ENCODE measurements at regions not wholly inside any gene's neighbourhood (a gene's known extent, or its start where the extent isn't known, plus 50 kb on each side); places are given as distances from the start of the nearest gene placed in this dataset.
A peak's percentile ranks its signal among the peaks of the same experiment; 100 is the strongest.
"Not testable (repeated sequence)": the region's sequence is repeated elsewhere in the genome, so short reads cannot be mapped to it uniquely, and the experiment has no call there.

- DNase-seq, result peak in 1 of 2 experiments; percentile 11
Observed at GRCh38 chr6:28585335-28585734, 59.7 kb downstream of the GPX5 start.

DNA sequence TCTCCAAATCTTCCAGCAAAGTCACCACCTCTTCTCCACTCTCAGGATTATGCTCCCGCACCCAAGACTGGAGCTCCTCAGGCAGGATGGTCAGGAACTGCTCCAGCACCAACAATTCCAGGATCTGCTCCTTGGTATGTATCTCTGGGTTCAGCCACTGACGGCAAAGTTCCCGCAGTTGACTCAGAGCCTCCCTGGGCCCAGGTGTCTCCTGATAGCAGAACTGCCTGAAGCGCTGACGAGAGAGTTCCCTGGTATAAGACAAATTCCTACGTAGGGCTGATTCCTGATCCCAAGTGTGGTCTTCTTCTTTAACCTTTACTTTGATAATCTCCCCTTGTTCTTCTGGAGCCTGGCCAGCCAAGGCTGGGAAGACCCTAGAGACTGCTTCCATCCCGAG, 60.6 kb downstream of the GPX5 start:
- DNase-seq, result no peak

- DNase-seq, result peak; percentile 86 to 91
Observed at GRCh38 chr6:28586962-28587745, 61.5 kb downstream of the GPX5 start.

DNA sequence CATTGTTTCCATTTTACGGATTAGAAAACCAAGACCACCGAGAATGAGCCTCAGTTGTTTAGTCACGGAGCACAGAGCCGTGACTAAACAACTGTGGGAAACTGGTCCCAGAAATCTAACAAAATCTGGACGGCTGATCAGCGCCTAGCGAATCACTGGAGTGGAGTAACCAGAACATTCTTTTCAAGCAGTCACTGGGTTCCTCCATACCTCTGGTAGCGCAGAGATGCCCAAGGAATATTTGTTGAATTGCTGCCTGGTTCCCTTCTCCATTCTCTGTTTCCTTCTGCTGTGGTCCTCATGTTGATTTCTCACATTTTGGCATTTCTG, 62.0 kb downstream of the GPX5 start:
- no peak for DNase-seq

DNA sequence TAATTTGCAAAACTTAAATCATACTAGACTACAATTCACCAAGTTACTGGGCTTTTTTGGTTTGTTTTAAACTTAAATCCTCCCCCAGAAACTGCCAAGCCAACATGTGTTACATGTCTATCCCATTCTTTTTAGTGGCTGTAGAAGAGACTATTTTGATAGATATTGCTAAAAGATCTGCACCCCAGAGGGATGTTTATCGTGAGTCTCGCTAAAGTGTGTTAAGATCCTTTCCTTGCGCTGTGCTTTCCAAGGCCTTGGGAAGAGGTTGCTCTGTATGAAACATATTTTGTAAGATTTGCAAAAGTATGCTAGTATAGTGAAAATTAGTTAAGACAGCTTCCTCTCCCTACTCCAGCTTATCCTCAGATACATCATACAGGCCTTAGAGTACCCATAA, 63.0 kb downstream of the GPX5 start:
- DNase-seq, result no peak

DNA sequence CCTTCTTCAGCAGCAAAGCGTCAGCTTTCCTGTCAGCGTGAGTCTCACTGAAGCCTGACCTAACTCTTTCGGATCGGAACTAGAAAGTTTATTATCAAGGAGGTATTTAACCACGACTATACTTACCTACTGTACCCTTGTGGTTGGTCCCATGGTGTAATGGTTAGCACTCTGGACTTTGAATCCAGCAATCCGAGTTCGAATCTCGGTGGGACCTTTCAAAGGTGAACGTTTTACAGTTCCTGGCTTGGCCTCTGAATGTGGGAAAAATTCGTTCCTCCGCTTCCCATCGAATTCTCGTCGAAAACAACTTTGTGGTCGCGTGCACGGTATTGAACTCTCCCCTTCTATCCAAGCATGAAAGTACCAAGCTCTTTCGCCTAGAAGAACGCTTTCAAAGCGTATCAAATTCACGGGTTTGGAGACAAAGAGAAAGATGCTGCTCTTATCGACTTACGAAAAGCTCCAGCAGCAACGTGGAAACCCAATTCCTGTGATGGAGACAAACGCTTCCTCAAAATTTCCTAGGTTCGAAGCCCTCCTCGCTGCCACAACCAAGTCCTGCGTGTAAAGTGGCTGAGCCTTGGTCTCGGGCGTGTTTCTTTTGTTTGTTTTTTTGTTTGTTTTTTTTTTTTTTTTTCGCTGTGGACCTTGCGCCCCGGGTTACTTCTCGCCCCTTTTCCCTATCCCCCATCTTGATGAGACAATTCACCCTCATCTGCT, 63.7 kb downstream of the GPX5 start:
- peak; percentile 84 to 92 for DNase-seq

- DNase-seq, result no peak
Observed at GRCh38 chr6:28589957-28590349, 64.3 kb downstream of the GPX5 start.

DNA sequence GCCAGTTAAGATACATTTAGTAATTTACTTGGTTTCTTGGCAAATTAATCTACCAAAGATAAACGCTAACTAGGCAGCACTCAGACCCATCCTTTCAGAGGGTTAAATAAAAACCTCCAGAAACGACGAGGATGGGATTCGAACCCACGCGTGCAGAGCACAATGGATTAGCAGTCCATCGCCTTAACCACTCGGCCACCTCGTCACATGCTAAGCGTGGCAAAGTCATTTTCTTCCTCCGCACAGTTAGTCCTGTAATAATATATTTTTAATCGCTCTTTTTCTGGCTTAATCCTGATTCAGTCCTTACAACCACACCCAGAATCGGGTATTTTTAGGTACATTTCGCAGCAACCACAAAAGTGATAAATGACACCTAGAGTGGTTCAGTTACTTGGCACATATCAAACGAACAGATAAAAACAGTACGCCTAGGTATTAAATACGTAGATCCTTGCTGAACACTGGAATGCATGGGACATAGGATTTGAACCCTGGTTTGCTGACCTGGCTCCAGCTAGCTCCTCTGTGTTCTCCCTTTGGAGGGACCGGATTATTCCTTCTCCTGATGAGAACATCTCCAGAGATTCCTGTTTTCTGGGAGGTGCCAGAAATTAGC, 71.6 kb downstream of the GPX5 start:
- peak; percentile 72 to 75 for DNase-seq

DNA sequence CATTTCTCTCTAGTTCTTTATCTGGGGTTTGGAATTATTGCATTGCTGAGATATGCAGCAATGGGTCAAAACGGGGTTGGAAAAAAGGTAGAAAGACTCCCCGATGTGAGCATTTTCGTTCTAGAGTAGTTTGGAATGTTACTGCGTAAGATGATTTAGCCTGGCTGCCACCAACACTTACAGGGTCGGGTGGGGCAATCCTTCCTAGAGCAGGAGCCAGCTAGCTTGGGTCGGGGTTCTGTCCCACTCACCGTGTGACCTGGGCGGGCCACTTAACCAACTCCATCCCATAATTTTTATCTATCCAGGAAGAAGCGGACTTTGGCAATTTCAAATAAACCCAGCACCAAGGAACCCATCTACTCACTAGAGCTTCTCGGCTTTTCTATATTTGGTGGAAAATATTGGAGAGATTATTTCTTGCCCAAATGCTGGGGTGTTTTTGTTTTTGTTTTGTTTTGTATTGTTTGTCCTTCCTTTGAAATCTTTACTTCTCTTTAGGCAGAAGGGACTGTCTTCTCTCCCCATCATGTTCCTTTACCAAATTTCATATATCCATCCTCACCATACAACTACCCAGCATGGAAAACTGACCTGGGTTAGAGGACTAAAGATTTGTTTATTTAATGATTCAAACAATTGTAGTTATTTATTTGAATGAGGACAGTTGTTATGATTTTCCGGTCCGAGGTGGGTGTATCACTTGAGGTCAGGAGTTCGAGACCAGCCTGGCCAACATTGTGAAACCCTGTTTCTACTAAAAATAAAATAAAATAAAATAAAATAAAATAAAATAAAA, 72.4 kb downstream of the GPX5 start:
- DNase-seq, result peak; percentile 33 to 44

DNA sequence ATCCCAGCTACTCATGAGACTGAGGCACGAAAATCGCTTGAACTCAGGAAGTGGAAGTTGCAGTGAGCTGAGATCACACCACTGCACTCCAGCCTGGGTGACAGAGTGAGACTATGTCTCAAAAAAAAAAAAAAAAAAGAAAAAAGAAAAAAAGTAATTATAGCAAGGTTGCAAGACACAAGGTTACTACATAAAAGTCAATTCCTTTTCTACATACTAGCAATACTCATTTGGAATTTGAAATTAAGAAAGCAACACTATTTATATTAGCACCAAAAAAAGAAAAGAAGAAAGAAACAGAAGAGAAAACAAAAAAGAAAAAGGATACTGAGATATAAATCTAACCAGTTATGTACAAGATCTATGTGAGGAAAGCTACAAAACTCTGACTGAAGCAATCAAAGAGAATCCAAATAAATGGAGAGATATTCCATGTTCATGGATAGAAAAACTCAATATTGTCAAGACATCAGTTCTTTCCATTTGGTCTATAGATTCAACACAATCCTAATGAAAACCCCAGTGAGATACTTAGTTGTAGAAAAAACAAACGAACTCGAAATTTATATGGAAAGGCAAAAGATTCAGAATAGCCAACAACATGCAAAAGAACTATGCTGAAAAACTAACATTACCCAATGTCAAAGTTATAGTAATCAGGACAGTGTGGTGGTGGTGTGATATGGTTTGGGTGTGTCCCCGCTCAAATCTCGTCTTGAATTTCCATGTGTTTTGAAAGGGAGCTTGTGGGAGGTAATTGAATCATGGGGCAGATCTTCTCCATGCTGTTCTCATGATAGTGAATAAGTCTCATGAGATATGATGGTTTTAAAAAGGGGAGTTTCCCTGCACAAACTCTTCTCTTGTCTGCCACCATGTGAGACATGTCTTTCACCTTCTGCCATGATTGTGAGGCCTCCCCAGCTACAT, 73.3 kb downstream of the GPX5 start:
- DNase-seq, result no peak

DNA sequence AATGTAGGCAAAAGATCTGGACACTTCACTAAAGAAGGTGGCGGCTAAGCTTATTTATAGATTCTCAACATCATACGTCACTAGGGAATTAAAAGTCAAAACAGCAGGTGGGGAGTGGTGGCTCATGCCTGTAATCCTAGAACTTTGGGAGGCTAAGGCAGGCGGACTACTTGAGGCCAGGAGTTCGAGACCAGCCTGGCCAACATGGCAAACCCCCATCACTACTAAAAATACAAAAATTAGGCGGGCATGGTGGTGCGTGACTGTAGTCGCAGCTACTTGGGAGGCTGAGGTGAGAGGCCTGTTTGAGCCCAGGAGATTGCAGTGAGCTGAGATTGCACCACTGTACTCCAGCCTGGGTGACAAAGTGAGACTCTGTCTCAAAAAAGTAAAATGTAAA, 74.6 kb downstream of the GPX5 start:
- no peak for DNase-seq

DNA sequence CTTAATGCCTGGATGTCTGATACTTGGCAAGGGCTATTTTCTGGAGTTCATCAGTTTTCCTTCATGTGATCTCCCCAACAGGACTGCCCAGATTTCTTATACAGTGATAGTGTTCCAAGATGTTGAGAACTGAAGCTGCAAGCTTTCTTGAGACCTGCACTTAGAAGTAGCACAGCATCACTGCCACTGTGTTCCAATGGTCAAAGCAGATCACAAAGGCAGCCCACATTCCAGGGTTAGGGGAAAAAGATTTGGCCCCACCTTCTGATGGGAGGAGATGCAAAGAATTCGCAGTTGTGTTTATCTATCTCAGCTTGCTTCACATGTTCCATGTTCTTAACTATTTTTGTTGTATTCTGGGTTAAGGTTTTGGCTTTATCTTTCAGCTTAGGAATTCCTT, 78.2 kb downstream of the GPX5 start:
- no peak for DNase-seq

DNA sequence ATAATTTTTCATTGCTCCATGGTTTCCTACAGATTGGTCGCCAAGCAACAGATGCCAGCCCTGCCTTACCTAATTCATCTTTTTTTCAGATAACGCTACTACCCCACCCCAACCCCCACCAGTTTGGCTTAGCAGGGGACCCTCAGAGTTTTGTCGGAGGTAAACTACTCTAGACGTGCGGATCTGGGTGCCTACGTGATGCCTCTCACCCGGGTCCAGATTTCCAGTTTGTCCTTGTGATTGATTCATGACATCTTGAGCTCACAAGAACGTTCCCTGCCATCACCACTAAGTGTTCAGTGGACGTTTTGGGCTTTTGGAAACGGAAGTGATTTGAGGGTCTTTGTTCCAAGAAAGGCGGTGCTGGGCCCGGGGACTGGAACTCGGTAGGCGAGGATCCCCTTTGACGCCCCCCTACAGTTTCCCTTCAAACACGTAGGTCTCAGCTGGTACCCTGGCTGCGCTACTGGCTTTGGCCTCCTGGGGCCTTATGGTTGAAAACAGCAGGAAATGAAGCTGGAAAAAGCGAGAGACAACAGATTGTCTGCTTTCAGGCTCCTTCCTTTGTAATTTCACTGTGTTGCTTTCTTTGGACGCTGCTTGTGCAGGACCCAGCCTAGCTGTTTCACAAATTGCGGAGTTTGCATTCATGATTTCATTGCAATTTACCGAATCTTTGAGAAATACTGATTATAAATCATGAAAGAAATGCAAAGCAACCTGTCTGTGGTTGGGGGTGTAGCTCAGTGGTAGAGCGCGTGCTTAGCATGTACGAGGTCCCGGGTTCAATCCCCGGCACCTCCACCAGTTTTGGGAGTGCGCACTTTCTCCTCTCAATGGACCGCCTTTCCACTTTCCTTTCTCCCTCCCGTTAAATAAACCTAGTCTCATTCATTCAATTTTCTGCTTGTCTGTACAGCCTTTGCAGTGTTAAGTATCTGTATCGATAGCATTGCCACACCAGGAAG, 81.0 kb downstream of the GPX5 start:
- peak; percentile 78 to 88 for DNase-seq

GRCh38 chr6:28607990-28608389, 82.3 kb downstream of the GPX5 start:
- no peak for DNase-seq

DNA sequence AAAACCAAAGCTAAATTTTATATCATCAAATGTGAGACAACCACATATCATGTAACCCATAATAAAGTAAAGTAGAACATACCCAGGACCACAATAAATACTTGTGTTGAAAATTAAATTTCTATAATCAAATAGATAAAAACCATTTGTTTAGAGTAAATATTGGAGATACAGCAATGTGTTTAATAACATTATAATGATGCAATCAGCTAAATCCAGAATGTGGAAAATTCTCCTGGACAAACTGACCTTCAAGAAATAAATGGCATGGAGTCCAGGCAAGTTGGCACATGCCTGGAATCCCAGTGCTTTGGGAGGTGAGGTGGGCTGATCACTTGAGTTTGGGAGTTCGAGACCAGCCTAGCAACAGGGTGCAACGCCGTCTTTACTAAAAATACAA, 84.0 kb downstream of the GPX5 start:
- no peak for DNase-seq

DNA sequence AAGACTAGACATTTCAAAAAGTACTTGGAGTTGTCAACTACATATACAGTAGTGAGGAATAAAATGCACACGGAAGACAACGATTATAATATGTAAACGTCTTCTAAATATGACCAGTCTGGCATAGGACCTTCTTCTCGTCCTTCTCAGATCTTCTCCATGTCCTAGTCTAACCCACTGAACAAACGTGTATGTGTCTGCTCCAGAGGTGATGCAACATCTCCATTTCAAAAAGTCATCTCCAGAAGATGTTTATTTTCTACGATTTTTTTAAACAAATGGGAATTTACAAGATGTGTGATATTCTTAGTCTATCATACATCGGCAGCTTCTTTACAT, 89.9 kb downstream of the GPX5 start:
- no peak for DNase-seq

DNA sequence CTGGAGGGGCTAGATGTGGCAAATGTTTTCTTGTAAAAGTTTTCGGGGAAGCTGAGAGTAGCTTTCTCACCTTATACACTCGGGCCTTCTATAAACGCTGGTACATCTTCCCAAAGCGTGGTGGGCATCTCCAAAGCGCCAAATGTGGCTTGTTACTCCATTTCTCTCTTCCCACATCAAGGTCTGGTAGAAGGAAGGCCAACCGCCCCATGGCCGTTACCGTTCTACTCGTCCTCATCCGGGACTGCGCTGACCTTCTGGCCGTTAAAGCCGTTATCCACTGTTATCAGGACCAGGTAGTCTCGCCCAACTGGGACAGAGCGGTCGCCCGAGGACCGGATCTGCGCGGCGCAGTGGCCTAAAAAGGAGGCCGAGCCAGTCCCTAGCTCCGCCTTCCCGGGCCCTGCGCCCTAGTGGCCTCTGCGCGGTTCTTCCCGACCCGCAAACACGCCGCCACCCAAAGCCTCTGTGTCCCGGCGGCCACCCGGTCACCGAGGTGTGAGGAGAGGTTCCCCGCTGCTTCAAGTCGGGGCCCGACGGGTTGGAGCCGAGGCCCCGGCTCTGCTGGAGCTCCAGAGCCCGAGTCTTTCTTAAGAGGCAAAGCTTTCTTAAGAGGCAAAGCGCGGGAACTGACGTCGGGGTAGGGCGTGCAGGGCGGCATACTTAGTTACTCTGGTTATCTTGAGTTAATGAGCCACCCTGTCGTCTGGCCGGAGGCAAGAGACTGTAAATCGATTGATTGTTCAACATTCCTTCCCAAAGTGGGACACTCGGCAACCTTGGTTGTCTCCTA, 90.5 kb downstream of the GPX5 start:
- no peak for DNase-seq

- no peak for DNase-seq
Observed at GRCh38 chr6:28618898-28619555, 93.3 kb downstream of the GPX5 start.

- DNase-seq, result not testable (repeated sequence)
Observed at GRCh38 chr6:28621268-28621667, 95.6 kb downstream of the GPX5 start.

GRCh38 chr6:28623242-28623641, 97.6 kb downstream of the GPX5 start:
- not testable (repeated sequence) for DNase-seq
